CD4-positive, alpha-beta T cell (primary cell): ENCODE measurements at regions not wholly inside any gene's neighbourhood (a gene's known extent, or its start where the extent isn't known, plus 50 kb on each side); places are given as distances from the start of the nearest gene placed in this dataset.
"Not testable (repeated sequence)": the region's sequence is repeated elsewhere in the genome, so short reads cannot be mapped to it uniquely, and the experiment has no call there.

Experiments
- ATAC-seq: fragments of 200-7000 bp; cut with Tn5 transposase; one replicate; pipeline ENCODE4 v1.10.0; 2022; ENCODE audit warnings: mild to moderate bottlenecking; ENCODE audit not compliant: poor library complexity
- CTCF ChIA-PET: fragments of 350-600 bp; sonication (Branson Sonifier 250); formaldehyde crosslinking; loops from one replicate; lab custom pipeline; 2021; ENCODE audit warnings: antibody characterized with exemption, inconsistent platforms; lab: Charles Lee
- POLR2A ChIA-PET: fragments of 350-600 bp; sonication (Branson Sonifier 250); formaldehyde crosslinking; loops from one replicate; lab custom pipeline; 2021; ENCODE audit warnings: antibody characterized with exemption, inconsistent platforms; lab: Charles Lee
- DNase-seq, 14 experiments: peaks; one replicate each; pipeline ENCODE4 v3.0.0-alpha.2; 2013 to 2020; ENCODE audit warnings: mixed read lengths in 2 of 14
- H3K27ac ChIP-seq, 2 donors: one replicate each; pipeline versions ENCODE4 v1.5.1 to v1.7.0; 2013; ENCODE audit warnings: low read length in 2 of 2, low read depth in 1 of 2, mild to moderate bottlenecking in 1 of 2
- H3K27me3 ChIP-seq, 2 experiments: 1 replicate in 1 of 2; 2 replicates in 1 of 2; pipeline versions ENCODE4 v1.6.1 to v1.7.0; 2013; ENCODE audit warnings: low read length in 2 of 2, control low read depth in 1 of 2, mild to moderate bottlenecking in 1 of 2, moderate library complexity in 1 of 2; ENCODE audit not compliant: insufficient read depth in 2 of 2, control insufficient read depth in 1 of 2
- H3K36me3 ChIP-seq: one replicate; pipeline ENCODE4 v1.6.1; 2013; ENCODE audit warnings: low read length, control low read depth; ENCODE audit not compliant: insufficient read depth
- H3K4me1 ChIP-seq: one replicate; pipeline ENCODE4 v1.6.1; 2013; ENCODE audit warnings: low read length, control low read depth; ENCODE audit not compliant: insufficient read depth
- H3K4me3 ChIP-seq: one replicate; pipeline ENCODE4 v1.5.1; 2013; ENCODE audit warnings: mild to moderate bottlenecking, low read length, moderate library complexity
- H3K9me3 ChIP-seq, 2 experiments: 1 replicate in 1 of 2; 2 replicates in 1 of 2; pipeline versions ENCODE4 v1.6.1 to v1.7.0; 2013; ENCODE audit warnings: low read length in 2 of 2, mild to moderate bottlenecking in 2 of 2, control low read depth in 1 of 2, moderate library complexity in 1 of 2; ENCODE audit not compliant: control insufficient read depth in 1 of 2, insufficient read depth in 1 of 2
- H3K27ac Mint-ChIP-seq: one replicate; pipeline ENCODE4 v1.8.0; 2020; ENCODE audit warnings: mixed read lengths
- H3K27me3 Mint-ChIP-seq: one replicate; pipeline ENCODE4 v1.8.0; 2021; ENCODE audit warnings: mixed read lengths
- H3K36me3 Mint-ChIP-seq: one replicate; pipeline ENCODE4 v1.8.0; 2021; ENCODE audit warnings: low read depth, mixed read lengths
- H3K4me1 Mint-ChIP-seq: one replicate; pipeline ENCODE4 v1.8.0; 2021; ENCODE audit warnings: low read depth, mixed read lengths
- H3K4me3 Mint-ChIP-seq: one replicate; pipeline ENCODE4 v1.8.0; 2020; ENCODE audit warnings: mild to moderate bottlenecking, mixed read lengths
- H3K9me3 Mint-ChIP-seq: one replicate; pipeline ENCODE4 v1.8.0; 2020; ENCODE audit warnings: mixed read lengths
- intact Hi-C, 2 experiments: fragments of 100-400 bp; cut with DNase I in 1 of 2; cut with micrococcal nuclease in 1 of 2; formaldehyde crosslinking; loops; one replicate each; pipeline versions ENCODE4 v1.15.1 to v1.9.0; 2023 to 2025; cut with DNase I, micrococcal nuclease
- TF ChIP-seq, protein P1 (sequence below): fragments of 200-600 bp; IDR thresholded peaks from one replicate; pipeline ENCODE4 v1.8.0; 2022; ENCODE audit warnings: antibody characterized with exemption, mild to moderate bottlenecking

DNA sequence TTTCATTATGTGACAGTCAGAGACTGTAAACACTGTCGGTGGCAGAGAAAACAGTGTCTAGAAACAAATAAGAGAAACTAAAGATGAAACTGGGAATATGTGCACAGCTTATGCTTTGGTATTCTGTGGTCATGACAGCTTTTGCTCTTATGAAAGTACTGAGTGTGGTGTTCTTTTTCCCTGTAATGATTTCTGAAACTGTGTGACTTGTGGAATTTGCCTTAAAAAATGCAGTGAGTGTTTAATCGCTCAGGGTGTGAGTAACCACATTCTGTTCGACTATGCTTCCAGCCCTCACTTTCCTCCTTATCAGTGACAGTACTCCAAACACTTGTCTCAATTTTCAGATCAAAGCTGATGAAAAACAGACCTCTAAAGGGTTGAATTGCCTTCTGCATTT lies 66.9 kb upstream of the DIAPH3 start:
- POLR2A ChIA-PET, result no interaction called here
- Histone ChIP-seq H3K4me1 (no peaks in the 10 kb centered on the region), H3K4me3 (no peak overlapping the region), H3K27ac (no peak overlapping the region), H3K9me3 (no peaks in the 10 kb centered on the region), H3K27me3 (peaks cover 5 to 13% of the 10 kb centered on the region in 2 experiments), H3K36me3 (no peaks in the 10 kb centered on the region)
- TF ChIP-seq, protein P1, sequence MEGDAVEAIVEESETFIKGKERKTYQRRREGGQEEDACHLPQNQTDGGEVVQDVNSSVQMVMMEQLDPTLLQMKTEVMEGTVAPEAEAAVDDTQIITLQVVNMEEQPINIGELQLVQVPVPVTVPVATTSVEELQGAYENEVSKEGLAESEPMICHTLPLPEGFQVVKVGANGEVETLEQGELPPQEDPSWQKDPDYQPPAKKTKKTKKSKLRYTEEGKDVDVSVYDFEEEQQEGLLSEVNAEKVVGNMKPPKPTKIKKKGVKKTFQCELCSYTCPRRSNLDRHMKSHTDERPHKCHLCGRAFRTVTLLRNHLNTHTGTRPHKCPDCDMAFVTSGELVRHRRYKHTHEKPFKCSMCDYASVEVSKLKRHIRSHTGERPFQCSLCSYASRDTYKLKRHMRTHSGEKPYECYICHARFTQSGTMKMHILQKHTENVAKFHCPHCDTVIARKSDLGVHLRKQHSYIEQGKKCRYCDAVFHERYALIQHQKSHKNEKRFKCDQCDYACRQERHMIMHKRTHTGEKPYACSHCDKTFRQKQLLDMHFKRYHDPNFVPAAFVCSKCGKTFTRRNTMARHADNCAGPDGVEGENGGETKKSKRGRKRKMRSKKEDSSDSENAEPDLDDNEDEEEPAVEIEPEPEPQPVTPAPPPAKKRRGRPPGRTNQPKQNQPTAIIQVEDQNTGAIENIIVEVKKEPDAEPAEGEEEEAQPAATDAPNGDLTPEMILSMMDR, result no peak
- no peaks in the 10 kb centered on the region for H3K9me3 Mint-ChIP-seq
- ATAC-seq (no peak), DNase-seq (no peak)
- CTCF ChIA-PET, result no interaction called here
- H3K4me3 Mint-ChIP-seq, result no peak overlapping the region
- intact Hi-C loops, result no loop called here
- peaks cover 53% of the 10 kb centered on the region for H3K27me3 Mint-ChIP-seq
- no peaks in the 10 kb centered on the region for H3K4me1 Mint-ChIP-seq
- H3K27ac Mint-ChIP-seq, result no peak overlapping the region
- no peaks in the 10 kb centered on the region for H3K36me3 Mint-ChIP-seq

DNA sequence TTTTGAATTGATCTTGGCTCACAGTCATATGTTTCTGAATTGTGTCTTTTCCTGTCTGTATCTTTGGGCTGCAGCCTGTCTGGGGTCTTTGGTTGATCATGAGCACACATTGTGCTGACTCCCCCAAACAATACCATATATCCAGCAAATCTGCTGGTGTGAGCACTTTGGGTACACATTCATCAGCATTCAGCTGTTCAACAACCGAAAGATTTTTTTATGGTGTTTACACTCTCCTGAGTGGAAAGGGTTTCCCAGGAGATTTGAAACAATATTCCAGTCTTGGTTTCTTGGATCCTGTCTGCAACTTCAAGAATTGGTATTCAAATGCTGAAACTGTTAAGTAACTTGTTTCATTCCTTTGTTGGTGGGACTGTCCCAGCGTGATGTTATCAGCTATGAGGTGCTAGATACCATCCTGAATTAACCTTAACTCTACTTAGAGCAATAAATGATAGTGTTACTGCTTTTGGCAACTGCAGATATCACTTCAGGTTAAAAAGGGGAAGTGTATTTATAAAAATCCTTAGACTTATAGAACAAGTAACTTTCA lies 78.4 kb upstream of the DIAPH3 start:
- no peak for ATAC-seq
- H3K27me3 Mint-ChIP-seq, result peaks cover 21% of the 10 kb centered on the region
- Histone ChIP-seq H3K27me3 (no peaks in the 10 kb centered on the region), H3K36me3 (no peaks in the 10 kb centered on the region), H3K27ac (no peak overlapping the region), H3K4me3 (no peak overlapping the region), H3K4me1 (no peaks in the 10 kb centered on the region), H3K9me3 (no peaks in the 10 kb centered on the region)
- DNase-seq, result no peak
- H3K9me3 Mint-ChIP-seq, result no peaks in the 10 kb centered on the region
- TF ChIP-seq, protein P1, result no peak
- H3K4me3 Mint-ChIP-seq, result no peak overlapping the region
- POLR2A ChIA-PET, result no interaction called here
- intact Hi-C loops, result no loop called here
- H3K27ac Mint-ChIP-seq, result no peak overlapping the region
- CTCF ChIA-PET, result no interaction called here
- no peaks in the 10 kb centered on the region for H3K4me1 Mint-ChIP-seq
- H3K36me3 Mint-ChIP-seq, result no peaks in the 10 kb centered on the region

DNA sequence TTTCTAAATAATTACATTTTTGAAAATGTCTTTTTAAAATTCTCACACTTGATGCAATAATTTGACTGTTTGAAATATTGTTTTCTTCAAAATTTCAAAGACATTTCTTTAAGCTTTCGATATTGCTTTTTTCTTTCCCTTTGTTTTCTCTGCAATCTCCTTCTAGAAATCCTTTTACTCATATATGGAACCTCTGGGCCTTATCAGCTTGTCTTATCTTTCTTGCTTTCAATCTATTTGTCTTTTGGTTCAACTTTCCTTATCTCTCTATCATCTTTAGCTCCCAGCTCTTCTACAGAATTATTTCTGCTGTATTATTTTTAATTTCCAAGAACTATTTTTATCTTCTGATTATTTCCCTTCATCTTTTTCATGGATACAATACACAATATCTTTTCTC lies 80.7 kb upstream of the DIAPH3 start:
- H3K36me3 Mint-ChIP-seq, result no peaks in the 10 kb centered on the region
- H3K4me3 Mint-ChIP-seq, result no peak overlapping the region
- no peaks in the 10 kb centered on the region for H3K9me3 Mint-ChIP-seq
- TF ChIP-seq, protein P1, result no peak
- peaks cover 15% of the 10 kb centered on the region for H3K27me3 Mint-ChIP-seq
- POLR2A ChIA-PET, result no interaction called here
- H3K36me3 ChIP-seq, result no peaks in the 10 kb centered on the region
- no peaks in the 10 kb centered on the region for H3K4me1 Mint-ChIP-seq
- H3K9me3 ChIP-seq, result no peaks in the 10 kb centered on the region
- DNase-seq (no peak), ATAC-seq (no peak)
- CTCF ChIA-PET, result no interaction called here
- no peaks in the 10 kb centered on the region for H3K4me1 ChIP-seq
- no peak overlapping the region for H3K27ac ChIP-seq
- H3K27me3 ChIP-seq, result no peaks in the 10 kb centered on the region
- H3K4me3 ChIP-seq, result no peak overlapping the region
- intact Hi-C loops, result no loop called here
- H3K27ac Mint-ChIP-seq, result no peak overlapping the region

DNA sequence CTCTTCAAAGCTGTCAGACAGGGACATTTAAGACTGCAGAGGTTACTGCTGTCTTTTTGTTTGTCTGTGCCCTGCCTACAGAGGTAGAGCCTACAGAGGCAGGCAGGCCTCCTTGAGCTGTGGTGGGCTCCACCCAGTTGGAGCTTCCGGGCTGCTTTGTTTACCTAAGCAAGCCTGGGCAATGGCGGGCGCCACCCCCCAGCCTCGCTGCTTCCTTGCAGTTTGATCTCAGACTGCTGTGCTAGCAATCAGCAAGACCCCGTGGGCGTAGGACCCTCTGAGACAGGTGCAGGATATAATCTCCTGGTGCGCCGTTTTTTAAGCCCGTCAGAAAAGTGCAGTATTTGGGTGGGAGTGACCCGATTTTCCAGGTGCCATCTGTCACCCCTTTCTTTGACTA lies 87.7 kb upstream of the DIAPH3 start:
- H3K9me3 ChIP-seq, CTCF ChIA-PET, H3K4me1 ChIP-seq, H3K9me3 Mint-ChIP-seq, H3K27ac Mint-ChIP-seq, intact Hi-C loops, H3K4me1 Mint-ChIP-seq, H3K27me3 ChIP-seq, H3K27ac ChIP-seq, H3K4me3 ChIP-seq, H3K4me3 Mint-ChIP-seq, POLR2A ChIA-PET, H3K36me3 ChIP-seq, DNase-seq, H3K36me3 Mint-ChIP-seq, ATAC-seq: not testable (repeated sequence)
- H3K27me3 Mint-ChIP-seq, result peaks cover 10% of the 10 kb centered on the region
